ENCODE measurements at regions not wholly inside any gene's neighbourhood (a gene's known extent, or its start where the extent isn't known, plus 50 kb on each side); places are given as distances from the start of the nearest gene placed in this dataset.
"Not testable (repeated sequence)": the region's sequence is repeated elsewhere in the genome, so short reads cannot be mapped to it uniquely, and the experiment has no call there.

DNA sequence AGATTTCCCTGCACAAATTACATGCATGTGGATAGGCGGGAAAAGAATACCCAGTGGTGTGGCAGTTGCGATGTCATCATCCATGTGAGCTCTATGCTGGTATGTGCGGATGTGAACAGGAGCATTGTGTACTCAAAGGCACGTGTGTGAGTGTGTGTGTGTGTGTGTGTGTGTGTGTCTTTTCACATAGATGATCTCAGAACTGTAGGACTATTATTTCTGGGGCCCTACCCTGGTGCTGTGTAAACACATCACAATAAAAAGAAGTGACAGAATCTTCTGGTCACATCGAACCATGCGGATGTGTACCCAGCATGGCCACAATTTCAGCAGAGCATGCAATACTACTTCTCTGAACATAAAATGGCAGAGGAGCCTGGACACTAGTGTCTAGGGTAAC is 624.8 kb downstream of the MID1IP1 start:
- H3K4me1 ChIP-seq, result peaks cover 0 to 7% (median 0%) of the 10 kb centered on the region in 4 donors
- H3K27ac ChIP-seq, result no peak overlapping the region
- 45 to 78% methylated on average over 6 of the region's 6 CpGs for WGBS, 2 donors
- no peaks in the 10 kb centered on the region for H3K36me3 ChIP-seq
- no peak overlapping the region for H3K4me3 ChIP-seq
- TF ChIP-seq POLR2A (IDR thresholded peaks at IDR 0.05) (no peak), EP300 (IDR thresholded peaks at IDR 0.05) (no peak), POLR2AphosphoS5 (IDR thresholded peaks at IDR 0.05) (no peak)
- TF ChIP-seq, protein P1, sequence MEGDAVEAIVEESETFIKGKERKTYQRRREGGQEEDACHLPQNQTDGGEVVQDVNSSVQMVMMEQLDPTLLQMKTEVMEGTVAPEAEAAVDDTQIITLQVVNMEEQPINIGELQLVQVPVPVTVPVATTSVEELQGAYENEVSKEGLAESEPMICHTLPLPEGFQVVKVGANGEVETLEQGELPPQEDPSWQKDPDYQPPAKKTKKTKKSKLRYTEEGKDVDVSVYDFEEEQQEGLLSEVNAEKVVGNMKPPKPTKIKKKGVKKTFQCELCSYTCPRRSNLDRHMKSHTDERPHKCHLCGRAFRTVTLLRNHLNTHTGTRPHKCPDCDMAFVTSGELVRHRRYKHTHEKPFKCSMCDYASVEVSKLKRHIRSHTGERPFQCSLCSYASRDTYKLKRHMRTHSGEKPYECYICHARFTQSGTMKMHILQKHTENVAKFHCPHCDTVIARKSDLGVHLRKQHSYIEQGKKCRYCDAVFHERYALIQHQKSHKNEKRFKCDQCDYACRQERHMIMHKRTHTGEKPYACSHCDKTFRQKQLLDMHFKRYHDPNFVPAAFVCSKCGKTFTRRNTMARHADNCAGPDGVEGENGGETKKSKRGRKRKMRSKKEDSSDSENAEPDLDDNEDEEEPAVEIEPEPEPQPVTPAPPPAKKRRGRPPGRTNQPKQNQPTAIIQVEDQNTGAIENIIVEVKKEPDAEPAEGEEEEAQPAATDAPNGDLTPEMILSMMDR (IDR thresholded peaks at IDR 0.05), result no peak
- no peak for DNase-seq
- no peaks in the 10 kb centered on the region for H3K9me3 ChIP-seq
- no peaks in the 10 kb centered on the region for H3K27me3 ChIP-seq
- intact Hi-C loops (cut with DNase I), result no loop called here

DNA sequence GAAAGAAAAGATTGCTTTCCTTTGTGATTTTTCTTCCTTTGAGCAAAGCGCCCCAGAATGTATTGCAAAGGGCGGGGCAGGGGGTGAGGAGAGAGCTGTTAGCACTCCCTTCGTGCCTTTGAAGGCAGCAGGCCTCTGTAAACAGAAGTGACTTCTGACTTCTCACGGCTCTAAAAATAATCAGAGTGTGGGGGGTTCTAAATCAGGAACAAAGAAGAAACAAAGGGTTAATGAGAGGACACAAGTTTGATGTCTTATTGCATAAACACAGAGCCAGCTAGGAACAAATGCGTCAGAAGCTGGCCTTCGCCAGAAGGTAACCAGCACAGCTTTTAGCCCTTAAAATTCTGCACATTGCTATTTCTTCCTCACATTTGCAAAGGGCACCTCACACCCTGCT is 626.2 kb downstream of the MID1IP1 start:
- DNase-seq, result no peak
- H3K9me3 ChIP-seq, result no peaks in the 10 kb centered on the region

DNA sequence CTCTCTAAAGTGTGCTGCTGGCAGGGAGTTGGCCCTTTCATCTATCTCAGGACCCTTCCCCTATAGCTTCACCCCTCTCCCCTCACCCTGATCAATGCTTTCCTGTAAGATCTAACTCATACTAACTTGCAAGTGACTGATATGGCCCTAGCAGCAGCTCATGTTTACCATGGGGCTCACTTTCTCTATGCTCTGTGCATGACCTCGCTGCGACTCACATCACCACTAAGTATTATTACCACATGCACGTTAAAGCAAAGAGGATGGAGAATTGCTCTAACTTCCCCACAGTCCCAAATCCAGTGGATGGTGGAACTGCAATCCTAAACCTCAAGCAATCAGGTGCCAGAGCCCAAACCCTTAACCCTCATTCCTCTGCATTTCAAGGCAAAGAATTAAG is 626.6 kb downstream of the MID1IP1 start:
- H3K27ac ChIP-seq, result peak overlapping the region in 2 of 4 donors; percentile 21 to 51
- H3K4me1 ChIP-seq, result peaks cover 0 to 7% (median 0%) of the 10 kb centered on the region in 4 donors
- intact Hi-C loops (cut with DNase I), result no loop called here
- H3K9me3 ChIP-seq, result no peaks in the 10 kb centered on the region
- WGBS, 2 donors, result 66 to 70% methylated on average over 3 of the region's 3 CpGs
- no peaks in the 10 kb centered on the region for H3K36me3 ChIP-seq
- DNase-seq, result no peak
- H3K4me3 ChIP-seq, result no peak overlapping the region
- TF ChIP-seq EP300 (IDR thresholded peaks at IDR 0.05) (no peak), POLR2A (IDR thresholded peaks at IDR 0.05) (no peak), POLR2AphosphoS5 (IDR thresholded peaks at IDR 0.05) (no peak)
- TF ChIP-seq, protein P1 (IDR thresholded peaks at IDR 0.05), result no peak
- H3K27me3 ChIP-seq, result no peaks in the 10 kb centered on the region

More for the DNA sequence above, 626.2 kb downstream of the MID1IP1 start:
- Histone ChIP-seq H3K27me3 (no peaks in the 10 kb centered on the region), H3K36me3 (no peaks in the 10 kb centered on the region), H3K27ac (peak overlapping the region in 2 of 4 donors; percentile 21 to 51), H3K4me3 (no peak overlapping the region), H3K4me1 (peaks cover 0 to 7% (median 0%) of the 10 kb centered on the region in 4 donors)
- TF ChIP-seq POLR2A (IDR thresholded peaks at IDR 0.05) (no peak), EP300 (IDR thresholded peaks at IDR 0.05) (no peak), POLR2AphosphoS5 (IDR thresholded peaks at IDR 0.05) (no peak)
- TF ChIP-seq, protein P1 (IDR thresholded peaks at IDR 0.05), result no peak
- WGBS, 2 donors, result 21 to 47% methylated on average over 6 of the region's 6 CpGs
- intact Hi-C loops (cut with DNase I), result no loop called here

DNA sequence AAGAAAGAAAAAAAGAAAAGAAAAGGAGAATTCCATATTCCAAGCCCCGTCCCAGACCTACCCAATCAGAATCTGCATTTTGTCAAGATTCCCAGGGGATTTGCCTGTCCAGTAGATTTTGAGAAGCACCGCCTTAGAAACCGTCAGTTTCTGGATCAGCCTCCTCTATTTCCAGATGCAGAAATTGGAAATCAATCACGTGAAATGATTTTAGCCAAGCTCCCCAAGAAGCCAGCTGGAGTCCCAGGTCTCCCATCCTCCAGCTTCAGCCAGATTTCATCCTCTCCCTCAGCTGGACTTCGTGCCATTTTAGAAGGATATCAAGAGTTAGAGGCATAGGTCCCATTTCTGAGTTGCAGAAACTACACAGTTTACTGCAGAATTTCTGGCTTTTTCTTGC is 629.3 kb downstream of the MID1IP1 start:
- Histone ChIP-seq H3K27ac (no peak overlapping the region), H3K27me3 (no peaks in the 10 kb centered on the region), H3K9me3 (no peaks in the 10 kb centered on the region), H3K4me3 (no peak overlapping the region), H3K36me3 (no peaks in the 10 kb centered on the region), H3K4me1 (peaks cover 0 to 7% (median 0%) of the 10 kb centered on the region in 4 donors)
- intact Hi-C loops (cut with DNase I), result no loop called here
- 90 to 94% methylated on average over 5 of the region's 5 CpGs for WGBS, 2 donors
- TF ChIP-seq POLR2AphosphoS5 (IDR thresholded peaks at IDR 0.05) (no peak), POLR2A (IDR thresholded peaks at IDR 0.05) (no peak), EP300 (IDR thresholded peaks at IDR 0.05) (no peak)
- TF ChIP-seq, protein P1 (IDR thresholded peaks at IDR 0.05), result no peak
- DNase-seq, result no peak

DNA sequence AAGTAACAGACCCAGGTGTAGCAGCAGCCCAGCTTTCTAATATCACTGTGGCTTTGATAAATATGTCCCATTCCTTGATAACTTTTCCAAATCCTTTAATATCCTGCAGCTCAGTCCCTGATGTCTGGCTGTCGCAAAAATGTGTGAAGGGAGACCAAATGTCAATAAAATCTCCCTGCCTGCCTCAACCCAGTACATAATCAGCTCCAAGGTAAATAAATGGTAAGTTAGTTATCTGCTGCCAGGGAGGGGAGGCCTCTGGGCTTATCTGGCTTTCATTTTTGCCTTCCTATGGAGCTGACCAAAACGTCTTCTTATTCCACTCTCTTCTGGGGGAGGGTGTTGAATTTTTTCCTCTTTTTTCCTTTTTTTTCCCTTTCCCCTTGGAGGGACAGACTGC is 630.6 kb downstream of the MID1IP1 start:
- H3K4me3 ChIP-seq, result no peak overlapping the region
- H3K9me3 ChIP-seq, result no peaks in the 10 kb centered on the region
- TF ChIP-seq, protein P1 (IDR thresholded peaks at IDR 0.05), result no peak
- TF ChIP-seq POLR2AphosphoS5 (IDR thresholded peaks at IDR 0.05) (no peak), POLR2A (IDR thresholded peaks at IDR 0.05) (no peak), EP300 (IDR thresholded peaks at IDR 0.05) (no peak)
- intact Hi-C loops (cut with DNase I), result no loop called here
- H3K36me3 ChIP-seq, result no peaks in the 10 kb centered on the region
- H3K27me3 ChIP-seq, result no peaks in the 10 kb centered on the region
- 23 to 24% methylated on average over 2 of the region's 2 CpGs for WGBS, 2 donors
- no peak overlapping the region for H3K27ac ChIP-seq
- no peak for DNase-seq
- peaks cover 0 to 7% (median 0%) of the 10 kb centered on the region in 4 donors for H3K4me1 ChIP-seq

DNA sequence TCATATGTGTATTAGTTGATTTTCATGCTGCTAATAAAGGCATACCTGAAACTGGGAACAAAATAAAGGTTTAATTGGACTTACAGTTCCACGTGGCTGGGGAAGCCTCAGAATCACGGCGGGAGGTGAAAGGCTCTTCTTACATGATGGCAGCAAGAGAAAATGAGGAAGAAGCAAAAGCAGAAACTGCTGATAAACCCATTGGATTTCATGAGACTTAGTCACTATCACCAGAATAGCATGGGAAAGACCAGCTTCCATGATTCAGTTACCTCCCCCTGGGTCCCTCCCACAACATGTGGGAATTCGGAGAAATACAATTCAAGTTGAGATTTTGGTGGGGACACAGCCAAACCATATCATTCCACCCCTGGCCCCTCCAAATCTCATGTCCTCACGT is 633.4 kb downstream of the MID1IP1 start:
- H3K36me3 ChIP-seq; H3K9me3 ChIP-seq; H3K4me3 ChIP-seq; H3K27me3 ChIP-seq; H3K27ac ChIP-seq; intact Hi-C loops (cut with DNase I); DNase-seq; H3K4me1 ChIP-seq: not testable (repeated sequence)
- WGBS, 2 donors, result 81 to 85% methylated on average over 5 of the region's 5 CpGs

DNA sequence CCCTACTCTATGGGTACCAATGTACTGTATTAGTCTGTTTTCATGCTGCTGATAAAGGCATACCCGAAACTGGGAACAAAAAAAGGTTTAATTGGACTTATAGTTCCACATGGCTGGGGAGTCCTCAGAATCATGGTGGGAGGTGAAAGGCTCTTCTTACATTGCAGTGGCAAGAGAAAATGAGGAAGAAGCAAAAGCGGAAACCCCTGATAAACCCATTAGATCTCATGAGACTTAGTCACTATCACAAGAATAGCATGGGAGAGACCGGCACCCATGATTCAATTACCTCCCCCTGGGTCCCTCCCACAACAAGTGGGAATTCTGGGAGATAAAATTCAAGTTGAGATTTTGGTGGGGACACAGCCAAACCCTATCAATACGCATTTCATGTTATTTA is 635.3 kb downstream of the MID1IP1 start:
- 72 to 98% methylated on average over 4 of the region's 4 CpGs for WGBS, 2 donors

More for the DNA sequence above, 635.3 kb downstream of the MID1IP1 start:
- H3K4me1 ChIP-seq; H3K9me3 ChIP-seq; H3K27ac ChIP-seq; H3K4me3 ChIP-seq; H3K27me3 ChIP-seq; H3K36me3 ChIP-seq; intact Hi-C loops (cut with DNase I): not testable (repeated sequence)
- peak; percentile 6 for DNase-seq
